Activated CD4-positive, alpha-beta memory T cell treated with anti-CD3 and anti-CD28 coated beads for 36 hours (primary cell): ENCODE measurements at regions not wholly inside any gene's neighbourhood (a gene's known extent, or its start where the extent isn't known, plus 50 kb on each side); places are given as distances from the start of the nearest gene placed in this dataset.
"Not testable (repeated sequence)": the region's sequence is repeated elsewhere in the genome, so short reads cannot be mapped to it uniquely, and the experiment has no call there.

ENCODE experiments used
- CTCF ChIA-PET: fragments of 350-600 bp; sonication (Branson Sonifier 250); formaldehyde crosslinking; loops from one replicate; lab custom pipeline; 2021; ENCODE audit warnings: antibody characterized with exemption, inconsistent platforms; lab: Charles Lee
- POLR2A ChIA-PET: fragments of 350-600 bp; sonication (Branson Sonifier 250); formaldehyde crosslinking; loops from one replicate; lab custom pipeline; 2021; ENCODE audit warnings: antibody characterized with exemption; lab: Charles Lee
- DNase-seq: peaks from one replicate; pipeline ENCODE4 v3.0.0-alpha.2; 2020
- H3K27ac Mint-ChIP-seq: one replicate; pipeline ENCODE4 v1.8.0; 2021; ENCODE audit warnings: mixed read lengths
- H3K27me3 Mint-ChIP-seq: one replicate; pipeline ENCODE4 v1.8.0; 2021; ENCODE audit warnings: mixed read lengths
- H3K36me3 Mint-ChIP-seq: one replicate; pipeline ENCODE4 v1.8.0; 2021; ENCODE audit warnings: mixed read lengths
- H3K4me1 Mint-ChIP-seq: one replicate; pipeline ENCODE4 v1.8.0; 2021; ENCODE audit warnings: low read depth, mixed read lengths
- H3K4me3 Mint-ChIP-seq: one replicate; pipeline ENCODE4 v1.8.0; 2021; ENCODE audit warnings: mild to moderate bottlenecking, mixed read lengths
- H3K9me3 Mint-ChIP-seq: one replicate; pipeline ENCODE4 v1.8.0; 2021; ENCODE audit warnings: mixed read lengths
- intact Hi-C: fragments of 100-400 bp; cut with micrococcal nuclease; formaldehyde crosslinking; loops from one replicate; pipeline ENCODE4 v1.15.1; 2023

DNA sequence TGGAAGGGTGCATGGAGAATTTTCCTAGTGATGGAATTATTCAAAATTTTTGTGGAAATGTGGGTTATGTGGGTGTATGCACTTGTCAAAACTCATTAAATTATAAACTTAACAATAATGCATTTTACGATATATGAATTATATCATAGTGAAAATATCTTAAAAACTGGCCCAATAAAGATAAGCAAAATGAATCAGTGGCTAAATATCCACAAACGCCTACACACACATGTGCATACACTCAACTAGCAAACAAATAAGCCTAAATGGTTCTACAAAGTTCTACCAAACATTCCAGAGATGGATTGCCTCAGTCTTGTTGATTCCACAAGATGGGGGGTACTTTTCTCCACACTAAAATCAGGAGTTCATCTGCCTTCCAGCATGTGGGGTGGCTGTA lies 349.5 kb downstream of the TSHZ3 start:
- H3K4me1 Mint-ChIP-seq, result no peaks in the 10 kb centered on the region
- H3K9me3 Mint-ChIP-seq, result peaks cover 1% of the 10 kb centered on the region
- ChIA-PET CTCF (no interaction called here), POLR2A (no interaction called here)
- H3K27me3 Mint-ChIP-seq, result peaks cover 9% of the 10 kb centered on the region
- DNase-seq, result no peak
- H3K36me3 Mint-ChIP-seq, result no peaks in the 10 kb centered on the region
- no peak overlapping the region for H3K4me3 Mint-ChIP-seq
- intact Hi-C loops, result no loop called here
- H3K27ac Mint-ChIP-seq, result no peak overlapping the region

DNA sequence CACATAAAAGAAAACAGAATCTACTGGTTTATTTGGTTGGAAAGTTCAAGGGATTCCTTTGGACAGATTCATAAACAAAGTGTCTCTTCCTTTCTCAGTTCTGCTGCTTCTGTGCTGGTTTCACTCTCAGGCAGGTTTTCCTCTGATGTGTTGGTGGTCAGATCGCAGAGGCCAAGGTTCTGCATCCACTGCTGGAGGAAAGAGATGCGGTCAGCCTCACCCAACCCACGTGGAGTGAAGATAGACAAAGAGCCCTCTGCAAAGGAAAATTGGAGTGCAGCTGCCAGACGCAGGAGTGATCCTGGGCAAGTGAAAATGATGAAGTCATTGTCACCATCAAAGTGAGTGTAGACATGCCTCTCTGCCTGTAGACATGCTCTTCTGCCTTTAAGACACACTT lies 352.0 kb downstream of the TSHZ3 start:
- Mint-ChIP-seq H3K27me3 (peaks cover 11% of the 10 kb centered on the region), H3K9me3 (no peaks in the 10 kb centered on the region), H3K4me3 (no peak overlapping the region), H3K36me3 (no peaks in the 10 kb centered on the region), H3K4me1 (no peaks in the 10 kb centered on the region), H3K27ac (no peak overlapping the region)
- intact Hi-C loops, result no loop called here
- ChIA-PET POLR2A (no interaction called here), CTCF (no interaction called here)
- DNase-seq, result no peak

DNA sequence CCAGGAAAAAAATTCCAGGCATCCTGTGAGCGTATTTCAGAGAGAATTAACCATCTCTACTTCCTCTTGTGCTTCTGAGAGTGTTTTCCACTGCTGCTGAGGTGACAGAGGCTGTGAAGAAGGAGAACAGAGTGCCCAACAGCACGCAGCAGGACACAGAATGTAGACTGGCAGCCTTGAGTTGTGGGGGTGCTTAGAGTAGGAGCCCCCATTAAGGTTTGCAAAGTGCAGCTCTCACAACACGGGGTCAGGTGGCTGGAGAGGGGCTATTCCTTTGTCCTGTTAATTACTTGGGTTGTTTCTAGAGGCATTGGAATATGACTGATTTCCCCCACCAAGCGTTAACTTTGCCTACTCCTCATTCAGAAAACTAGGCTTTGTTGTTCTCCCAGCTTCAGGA lies 370.6 kb downstream of the TSHZ3 start:
- peaks cover 5% of the 10 kb centered on the region for H3K27me3 Mint-ChIP-seq
- H3K27ac Mint-ChIP-seq, result no peak overlapping the region
- H3K9me3 Mint-ChIP-seq, result peaks cover 12% of the 10 kb centered on the region
- intact Hi-C loops, result no loop called here
- DNase-seq, result no peak
- no peaks in the 10 kb centered on the region for H3K36me3 Mint-ChIP-seq
- H3K4me3 Mint-ChIP-seq, result no peak overlapping the region
- POLR2A ChIA-PET, result no interaction called here
- H3K4me1 Mint-ChIP-seq, result no peaks in the 10 kb centered on the region
- CTCF ChIA-PET, result no interaction called here

DNA sequence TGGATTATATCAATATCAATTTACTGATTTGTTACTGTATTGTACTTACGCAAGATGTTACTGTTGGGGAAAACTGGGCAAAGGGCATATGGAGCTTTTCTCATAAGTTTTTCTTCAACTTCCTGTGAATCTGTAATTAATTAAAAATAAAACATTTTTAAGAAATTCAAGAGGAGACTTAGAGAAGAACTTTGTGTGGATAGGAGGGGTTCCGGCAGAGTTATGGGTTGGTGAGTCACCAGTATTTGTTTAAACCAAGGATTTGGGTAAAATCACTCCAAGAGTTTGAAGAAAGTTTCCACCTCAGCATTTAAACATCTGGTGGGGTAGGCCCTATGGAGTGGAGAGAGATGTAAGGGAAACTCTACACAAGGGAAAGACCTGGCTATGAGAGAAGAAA lies 379.6 kb downstream of the TSHZ3 start:
- Mint-ChIP-seq H3K36me3 (no peaks in the 10 kb centered on the region), H3K27ac (no peak overlapping the region), H3K4me1 (no peaks in the 10 kb centered on the region), H3K27me3 (no peaks in the 10 kb centered on the region), H3K9me3 (no peaks in the 10 kb centered on the region), H3K4me3 (no peak overlapping the region)
- DNase-seq, result no peak
- ChIA-PET CTCF (no interaction called here), POLR2A (no interaction called here)
- intact Hi-C loops, result no loop called here

DNA sequence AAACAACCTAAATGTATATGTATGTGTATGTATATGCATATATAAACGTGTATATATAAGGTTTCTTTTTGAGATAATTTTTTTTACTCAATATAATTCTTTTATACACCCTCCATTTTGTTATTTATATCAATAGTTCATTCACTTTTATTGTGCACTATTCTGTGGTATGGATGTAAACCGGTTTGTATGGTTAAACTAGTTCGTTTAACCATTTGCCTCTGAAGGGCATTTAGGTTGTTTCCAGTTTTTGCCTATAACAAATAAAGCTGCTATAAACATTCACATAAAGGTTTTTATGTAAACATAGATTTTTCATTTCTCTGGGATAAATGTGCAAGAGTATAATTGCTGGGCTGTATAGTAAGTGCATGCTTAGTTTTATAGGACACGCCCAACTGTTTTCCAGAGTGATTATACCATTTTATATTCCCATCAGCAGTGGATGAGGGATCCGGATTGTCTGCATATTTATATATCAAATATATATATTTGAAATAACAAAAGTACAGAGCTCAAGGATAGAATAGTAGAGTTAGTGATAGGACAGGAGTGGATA lies 380.3 kb downstream of the TSHZ3 start:
- Mint-ChIP-seq H3K4me3 (no peak overlapping the region), H3K9me3 (no peaks in the 10 kb centered on the region), H3K4me1 (no peaks in the 10 kb centered on the region), H3K27ac (no peak overlapping the region), H3K36me3 (no peaks in the 10 kb centered on the region), H3K27me3 (no peaks in the 10 kb centered on the region)
- ChIA-PET POLR2A (no interaction called here), CTCF (no interaction called here)
- intact Hi-C loops, result no loop called here
- DNase-seq, result no peak

DNA sequence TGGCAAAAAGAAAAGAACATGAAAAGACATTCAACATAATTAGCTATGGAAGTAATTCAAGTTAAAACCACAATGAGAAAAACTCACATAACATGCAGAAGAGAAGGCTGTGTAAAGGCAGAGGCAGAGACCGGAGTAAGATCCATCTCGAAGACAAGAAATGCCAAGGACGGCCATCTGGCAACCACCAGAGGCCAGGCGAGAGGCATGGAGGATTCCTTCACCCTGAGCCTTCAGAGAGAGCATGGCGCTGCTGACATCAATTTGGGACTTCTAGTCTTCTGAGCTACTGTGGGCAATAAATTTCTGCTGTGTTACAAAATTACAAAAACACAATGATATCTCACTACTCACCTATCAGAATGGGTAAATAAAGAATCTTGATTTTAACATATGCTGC lies 381.0 kb downstream of the TSHZ3 start:
- no peaks in the 10 kb centered on the region for H3K36me3 Mint-ChIP-seq
- no peaks in the 10 kb centered on the region for H3K4me1 Mint-ChIP-seq
- ChIA-PET CTCF (no interaction called here), POLR2A (no interaction called here)
- H3K27ac Mint-ChIP-seq, result no peak overlapping the region
- H3K9me3 Mint-ChIP-seq, result no peaks in the 10 kb centered on the region
- intact Hi-C loops, result no loop called here
- DNase-seq, result no peak
- H3K27me3 Mint-ChIP-seq, result no peaks in the 10 kb centered on the region
- H3K4me3 Mint-ChIP-seq, result no peak overlapping the region

DNA sequence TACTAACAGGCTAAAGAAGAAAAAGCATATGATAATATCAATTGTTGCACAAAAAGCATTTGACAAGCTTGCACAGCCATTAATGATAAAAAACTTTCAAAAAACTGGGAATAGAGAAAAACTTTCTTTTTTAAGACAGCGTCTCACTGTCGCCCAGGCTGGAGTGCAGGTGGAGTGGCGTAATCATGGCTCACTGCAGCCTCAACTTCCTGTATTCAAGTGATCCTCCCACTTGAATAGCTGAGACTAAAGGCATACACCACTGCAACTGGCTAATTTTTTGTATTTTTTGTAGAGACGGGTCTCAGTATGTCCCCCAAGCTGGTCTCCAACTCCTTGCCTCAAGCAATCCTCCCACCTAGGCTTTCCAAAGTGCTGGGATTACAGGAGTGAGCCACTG lies 382.8 kb downstream of the TSHZ3 start:
- intact Hi-C loops, result no loop called here
- no peaks in the 10 kb centered on the region for H3K4me1 Mint-ChIP-seq
- no peak overlapping the region for H3K27ac Mint-ChIP-seq
- H3K27me3 Mint-ChIP-seq, result no peaks in the 10 kb centered on the region
- no peak overlapping the region for H3K4me3 Mint-ChIP-seq
- ChIA-PET POLR2A (no interaction called here), CTCF (no interaction called here)
- H3K36me3 Mint-ChIP-seq, result no peaks in the 10 kb centered on the region
- H3K9me3 Mint-ChIP-seq, result no peaks in the 10 kb centered on the region
- DNase-seq, result no peak

DNA sequence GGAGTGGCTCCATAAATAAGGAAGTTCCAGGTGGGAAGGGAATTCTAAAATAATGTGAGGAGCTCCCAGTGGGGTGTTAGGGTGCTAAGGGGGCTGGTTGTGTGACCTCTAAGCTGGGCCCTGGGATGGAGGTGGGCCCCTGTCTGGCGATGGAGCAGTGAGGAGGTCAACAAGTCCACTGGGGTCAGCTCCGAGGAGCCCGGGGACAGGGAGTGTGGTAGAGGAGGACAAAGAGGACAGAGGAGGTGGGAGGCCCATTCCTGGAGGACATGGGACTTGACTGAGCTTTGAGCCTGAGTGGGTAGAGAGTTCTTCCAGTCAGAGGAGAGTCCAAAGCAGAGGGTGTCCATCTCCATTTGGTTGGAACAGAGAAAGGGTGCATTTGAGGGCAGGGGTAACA lies 390.2 kb downstream of the TSHZ3 start:
- H3K4me3 Mint-ChIP-seq, result no peak overlapping the region
- H3K9me3 Mint-ChIP-seq, result no peaks in the 10 kb centered on the region
- H3K27ac Mint-ChIP-seq, result no peak overlapping the region
- H3K4me1 Mint-ChIP-seq, result no peaks in the 10 kb centered on the region
- POLR2A ChIA-PET, result interaction anchor here (0.7 kb wide), 1 partner anchor 41 kb away, joined by 3 read pairs; no protein-coding TSS in a partner anchor
- CTCF ChIA-PET, result no interaction called here
- intact Hi-C loops, result no loop called here
- H3K27me3 Mint-ChIP-seq, result peaks cover 13% of the 10 kb centered on the region
- no peaks in the 10 kb centered on the region for H3K36me3 Mint-ChIP-seq
- DNase-seq, result no peak

DNA sequence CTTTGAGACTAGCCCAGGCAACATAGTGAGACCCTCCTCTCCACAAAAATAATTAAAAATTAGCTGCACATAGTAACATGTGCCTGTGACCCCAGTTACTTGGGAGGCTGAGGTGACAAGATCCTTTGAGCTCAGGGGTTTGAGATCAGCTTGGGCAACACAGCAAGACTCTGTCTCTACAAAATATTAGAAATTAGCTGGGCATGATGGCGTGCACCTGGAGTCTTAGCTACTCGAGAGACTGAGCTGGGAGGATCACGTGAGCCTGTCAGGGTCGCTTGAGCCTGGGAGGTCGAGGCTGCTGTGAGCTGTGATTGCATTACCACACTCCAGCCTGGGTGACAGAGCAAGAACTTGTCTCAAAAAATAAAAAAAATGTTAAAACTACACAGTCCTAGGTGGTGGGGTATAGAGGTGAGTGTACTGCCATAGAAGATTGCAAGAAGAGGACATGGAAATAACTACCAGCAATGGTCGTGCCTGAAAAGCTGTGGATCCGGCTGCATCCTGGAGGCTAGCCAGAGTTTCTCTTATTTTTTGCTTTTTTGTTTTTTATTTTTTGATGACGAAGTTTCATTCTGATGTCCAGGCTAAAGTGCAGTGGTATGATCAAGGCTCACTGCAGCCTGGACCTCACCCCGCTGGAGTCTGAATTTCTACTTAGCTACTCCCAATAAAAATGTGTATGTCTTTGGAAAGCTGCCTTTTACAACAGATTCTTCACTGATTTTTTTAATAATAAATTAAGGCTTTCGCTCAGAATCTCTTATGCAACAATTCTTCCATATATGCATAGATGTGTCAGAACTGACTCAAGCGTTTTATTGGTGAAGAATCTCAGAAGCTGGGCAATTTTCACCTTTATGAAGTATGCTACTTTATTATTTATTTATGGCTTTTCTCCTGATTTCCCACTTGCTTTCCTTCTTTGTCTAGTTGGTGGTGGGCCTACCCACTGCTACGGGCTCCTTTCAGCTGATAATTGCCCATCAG lies 393.8 kb downstream of the TSHZ3 start:
- ChIA-PET POLR2A (no interaction called here), CTCF (no interaction called here)
- DNase-seq, result no peak
- H3K27me3 Mint-ChIP-seq, result peaks cover 19% of the 10 kb centered on the region
- no peaks in the 10 kb centered on the region for H3K9me3 Mint-ChIP-seq
- H3K4me3 Mint-ChIP-seq, result no peak overlapping the region
- intact Hi-C loops, result no loop called here
- no peaks in the 10 kb centered on the region for H3K36me3 Mint-ChIP-seq
- no peaks in the 10 kb centered on the region for H3K4me1 Mint-ChIP-seq
- no peak overlapping the region for H3K27ac Mint-ChIP-seq

DNA sequence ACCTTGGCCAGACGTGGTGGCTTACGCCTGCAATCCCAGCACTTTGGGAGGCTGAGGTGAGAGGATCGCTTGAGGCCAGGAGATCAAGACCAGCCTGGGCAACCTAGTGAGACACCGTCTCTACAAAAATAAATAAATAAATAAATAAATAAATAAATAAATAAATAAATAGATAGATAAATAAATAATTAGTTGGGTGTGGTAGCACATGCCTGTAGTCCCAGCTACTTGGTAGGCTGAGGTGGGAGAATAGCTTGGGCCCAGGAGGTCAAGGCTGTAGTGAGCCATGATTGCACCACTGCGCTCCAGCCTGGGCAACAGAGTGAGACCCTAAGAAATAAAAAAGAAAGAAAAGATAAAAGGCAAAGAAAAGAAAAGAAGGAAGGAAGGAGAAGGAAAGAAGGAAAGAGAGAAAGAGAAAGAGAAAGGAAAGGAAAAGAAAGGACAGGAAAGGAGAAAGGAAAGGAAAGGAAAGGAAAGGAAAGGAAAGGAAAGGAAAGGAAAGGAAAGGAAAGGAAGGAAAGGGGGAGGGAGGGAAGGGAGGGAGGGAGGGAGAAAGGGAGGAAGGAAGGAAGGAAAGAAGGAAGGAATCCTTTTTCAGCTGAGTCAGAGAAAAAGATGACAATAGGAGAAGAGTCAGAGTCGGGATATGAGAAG lies 404.8 kb downstream of the TSHZ3 start:
- POLR2A ChIA-PET, H3K4me1 Mint-ChIP-seq: not testable (repeated sequence)

DNA sequence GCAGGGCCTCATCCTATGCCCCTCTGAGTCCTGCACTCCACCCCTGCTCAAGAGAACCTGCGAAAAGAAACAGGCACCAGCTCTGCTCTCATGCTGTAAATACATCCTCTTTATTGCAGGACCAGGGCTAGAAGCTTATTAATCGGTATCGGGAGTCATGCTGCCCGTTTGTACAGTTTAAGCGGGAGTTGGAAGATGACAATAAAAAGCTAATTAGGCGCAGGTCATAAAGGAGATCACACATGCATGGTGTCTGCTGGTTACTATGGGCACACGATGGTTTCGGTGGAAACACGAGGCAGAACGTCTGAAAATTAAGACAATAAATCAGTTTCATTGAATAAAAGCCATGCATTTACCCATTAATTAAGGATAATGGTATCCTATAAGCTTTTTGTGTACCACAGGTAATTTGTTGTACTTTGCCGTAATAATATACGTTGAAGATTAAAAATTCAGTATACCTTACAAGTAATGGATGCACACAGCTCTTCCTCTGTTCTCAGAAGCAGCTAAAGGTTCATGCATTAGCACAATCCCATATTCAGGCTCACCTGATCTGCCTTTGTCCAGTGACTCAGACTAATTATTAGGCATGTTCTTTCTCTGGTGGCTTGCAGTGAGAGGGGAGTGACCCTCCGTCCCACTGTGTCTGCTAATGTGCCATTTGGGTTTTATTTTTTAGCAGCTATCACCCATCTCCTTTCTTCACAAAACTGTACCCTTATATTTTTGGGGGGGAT lies 406.0 kb downstream of the TSHZ3 start:
- POLR2A ChIA-PET, result no interaction called here
- Mint-ChIP-seq H3K27me3 (peaks cover 14% of the 10 kb centered on the region), H3K4me1 (no peaks in the 10 kb centered on the region), H3K9me3 (peaks cover 2% of the 10 kb centered on the region), H3K27ac (no peak overlapping the region), H3K4me3 (no peak overlapping the region), H3K36me3 (no peaks in the 10 kb centered on the region)
- intact Hi-C loops, result no loop called here
- CTCF ChIA-PET, result no interaction called here
- no peak for DNase-seq

More for the DNA sequence above, 404.8 kb downstream of the TSHZ3 start:
- H3K9me3 Mint-ChIP-seq, DNase-seq, intact Hi-C loops, H3K27ac Mint-ChIP-seq, H3K36me3 Mint-ChIP-seq, H3K4me3 Mint-ChIP-seq, CTCF ChIA-PET: not testable (repeated sequence)
- peaks cover 14% of the 10 kb centered on the region for H3K27me3 Mint-ChIP-seq

DNA sequence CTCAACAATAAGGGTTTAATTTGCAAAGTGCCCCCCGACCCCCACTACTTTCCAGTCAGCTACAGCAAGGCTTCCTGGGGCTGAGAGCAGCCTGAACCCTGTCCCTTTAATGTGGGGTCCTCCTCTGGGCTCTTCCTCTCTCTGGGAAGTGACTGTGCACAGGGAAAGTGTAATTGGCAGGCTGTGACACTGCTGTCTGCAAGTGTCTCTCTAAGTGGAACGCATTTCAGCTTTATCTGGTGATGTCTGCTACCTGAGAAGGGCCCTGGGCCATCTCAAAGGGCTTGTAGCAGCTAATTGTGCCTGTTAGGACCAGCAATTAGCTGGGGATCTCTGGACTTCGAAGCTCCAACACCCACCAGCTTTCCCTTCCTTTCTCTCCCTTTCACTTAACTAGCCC lies 406.6 kb downstream of the TSHZ3 start:
- H3K4me3 Mint-ChIP-seq, result no peak overlapping the region
- intact Hi-C loops, result no loop called here
- H3K4me1 Mint-ChIP-seq, result no peaks in the 10 kb centered on the region
- peaks cover 14% of the 10 kb centered on the region for H3K27me3 Mint-ChIP-seq
- CTCF ChIA-PET, result no interaction called here
- POLR2A ChIA-PET, result no interaction called here
- no peaks in the 10 kb centered on the region for H3K36me3 Mint-ChIP-seq
- H3K9me3 Mint-ChIP-seq, result peaks cover 2% of the 10 kb centered on the region
- DNase-seq, result no peak
- no peak overlapping the region for H3K27ac Mint-ChIP-seq
